GM10248 (cell line): ENCODE measurements at regions not wholly inside any gene's neighbourhood (a gene's known extent, or its start where the extent isn't known, plus 50 kb on each side); places are given as distances from the start of the nearest gene placed in this dataset.

Experiments
- CTCF ChIA-PET: fragments of 300-600 bp; sonication (Branson Sonifier 250); formaldehyde crosslinking; extraction: SDS; loops from one replicate; lab custom pipeline; 2021; ENCODE audit warnings: antibody characterized with exemption; lab: Yijun Ruan, JAX
- POLR2A ChIA-PET: fragments of 350-650 bp; sonication (Branson Sonifier 250); formaldehyde crosslinking; extraction: SDS; loops from one replicate; lab custom pipeline; 2020; ENCODE audit warnings: antibody characterized with exemption; lab: Yijun Ruan, JAX
- DNase-seq: peaks from one replicate; pipeline ENCODE4 v3.0.0; 2012; ENCODE audit errors: extremely low spot score
- TF ChIP-seq, protein P1 (sequence below): IDR thresholded peaks from 2 replicates; pipeline ENCODE4 v1.5.1; 2012; ENCODE audit warnings: mild to moderate bottlenecking, low read depth; ENCODE audit errors: extremely low read depth, missing control alignments, control extremely low read depth

DNA sequence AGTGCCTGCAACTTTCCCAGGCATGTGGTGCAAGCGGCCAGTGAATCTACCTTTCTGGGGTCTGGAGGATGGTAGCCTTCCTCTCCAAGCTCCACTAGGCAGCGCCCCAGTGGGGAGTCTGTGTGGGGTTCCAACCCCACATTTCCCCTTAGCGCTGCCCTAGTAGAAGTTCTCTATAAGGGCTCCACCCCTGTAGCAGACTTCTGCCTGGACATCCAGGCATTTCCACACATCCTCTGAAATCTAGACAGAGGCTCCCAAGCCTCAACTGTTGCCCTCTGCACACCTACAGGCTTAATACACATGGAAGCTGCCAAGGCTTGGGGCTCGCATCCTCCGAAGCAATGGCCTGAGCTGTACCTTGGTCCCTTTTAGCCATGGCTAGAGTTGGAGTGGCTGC lies 321.6 kb downstream of the TFAP2A start:
- CTCF ChIA-PET, result no interaction called here

DNA sequence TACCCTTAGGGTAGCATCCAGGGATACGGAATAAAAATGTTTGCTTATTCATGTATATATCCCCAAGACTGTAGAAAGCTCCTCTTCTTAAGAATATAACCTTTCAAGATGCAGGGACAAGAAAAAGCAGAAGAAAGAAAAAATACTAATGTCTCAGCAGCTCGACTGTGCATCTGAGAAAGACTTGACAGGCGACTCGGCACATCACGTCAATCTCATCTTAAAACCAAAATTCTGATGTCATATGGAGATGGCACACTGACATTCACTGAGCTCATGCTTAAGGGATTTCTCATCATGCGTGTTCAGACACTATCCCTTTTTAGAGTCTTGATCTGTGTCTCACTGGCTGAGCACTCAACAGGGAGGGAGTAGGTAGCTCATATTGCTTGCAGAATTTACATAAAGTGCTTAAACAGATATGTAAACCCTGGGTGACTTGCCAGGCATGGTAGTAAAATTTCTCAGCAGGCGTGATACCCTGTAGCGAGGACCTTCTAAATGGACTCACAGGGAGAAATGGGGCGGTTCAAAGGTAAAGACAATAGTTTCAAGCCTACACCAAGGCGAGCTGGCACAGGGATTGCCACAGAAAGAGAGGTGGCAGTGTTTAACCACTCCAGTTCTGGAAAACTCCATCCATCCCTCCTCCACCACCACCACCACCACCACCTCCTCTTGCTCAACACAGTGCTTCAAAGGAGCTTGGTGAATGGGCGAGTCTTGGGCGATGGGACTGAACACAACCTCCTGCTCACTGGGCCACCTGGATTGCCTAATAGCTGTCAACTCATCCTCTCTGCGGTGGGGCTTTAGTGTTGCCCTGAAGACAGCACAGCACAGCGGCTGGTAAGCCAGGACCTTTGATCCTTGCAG lies 330.5 kb downstream of the TFAP2A start:
- ChIA-PET POLR2A (no interaction called here), CTCF (interaction anchor here (1.1 kb wide), 1 partner anchor 13 kb away, joined by 3 read pairs; no protein-coding TSS in a partner anchor)
- TF ChIP-seq, protein P1, sequence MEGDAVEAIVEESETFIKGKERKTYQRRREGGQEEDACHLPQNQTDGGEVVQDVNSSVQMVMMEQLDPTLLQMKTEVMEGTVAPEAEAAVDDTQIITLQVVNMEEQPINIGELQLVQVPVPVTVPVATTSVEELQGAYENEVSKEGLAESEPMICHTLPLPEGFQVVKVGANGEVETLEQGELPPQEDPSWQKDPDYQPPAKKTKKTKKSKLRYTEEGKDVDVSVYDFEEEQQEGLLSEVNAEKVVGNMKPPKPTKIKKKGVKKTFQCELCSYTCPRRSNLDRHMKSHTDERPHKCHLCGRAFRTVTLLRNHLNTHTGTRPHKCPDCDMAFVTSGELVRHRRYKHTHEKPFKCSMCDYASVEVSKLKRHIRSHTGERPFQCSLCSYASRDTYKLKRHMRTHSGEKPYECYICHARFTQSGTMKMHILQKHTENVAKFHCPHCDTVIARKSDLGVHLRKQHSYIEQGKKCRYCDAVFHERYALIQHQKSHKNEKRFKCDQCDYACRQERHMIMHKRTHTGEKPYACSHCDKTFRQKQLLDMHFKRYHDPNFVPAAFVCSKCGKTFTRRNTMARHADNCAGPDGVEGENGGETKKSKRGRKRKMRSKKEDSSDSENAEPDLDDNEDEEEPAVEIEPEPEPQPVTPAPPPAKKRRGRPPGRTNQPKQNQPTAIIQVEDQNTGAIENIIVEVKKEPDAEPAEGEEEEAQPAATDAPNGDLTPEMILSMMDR, result no peak
- no peak for DNase-seq

More for the DNA sequence above, 321.6 kb downstream of the TFAP2A start:
- DNase-seq, result no peak
- TF ChIP-seq, protein P1, result no peak
- POLR2A ChIA-PET, result no interaction called here

DNA sequence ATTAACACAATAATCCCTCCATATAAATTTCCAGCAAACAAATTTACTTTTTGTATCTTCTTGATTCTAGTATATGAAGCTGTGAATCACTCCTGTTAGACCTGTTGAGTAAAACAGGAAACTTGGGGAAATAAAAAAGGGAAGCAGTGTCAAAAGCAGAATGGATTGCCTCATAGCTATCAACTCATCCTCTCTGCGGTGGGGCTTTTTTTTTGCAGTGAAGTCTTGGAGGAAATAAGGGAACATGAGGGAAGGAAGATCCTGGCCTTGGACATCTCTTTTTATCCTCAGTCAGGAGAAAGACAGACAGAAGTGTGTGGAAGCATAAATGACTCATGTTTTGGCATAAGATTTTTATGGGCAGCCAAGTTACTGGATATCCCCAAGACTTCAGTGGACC lies 332.5 kb downstream of the TFAP2A start:
- TF ChIP-seq, protein P1, result no peak
- ChIA-PET CTCF (interaction anchor here (1.4 to 1.6 kb wide), 2 partner anchors 36 to 88 kb away, joined by 3 read pairs; no protein-coding TSS in a partner anchor), POLR2A (no interaction called here)
- DNase-seq, result no peak

DNA sequence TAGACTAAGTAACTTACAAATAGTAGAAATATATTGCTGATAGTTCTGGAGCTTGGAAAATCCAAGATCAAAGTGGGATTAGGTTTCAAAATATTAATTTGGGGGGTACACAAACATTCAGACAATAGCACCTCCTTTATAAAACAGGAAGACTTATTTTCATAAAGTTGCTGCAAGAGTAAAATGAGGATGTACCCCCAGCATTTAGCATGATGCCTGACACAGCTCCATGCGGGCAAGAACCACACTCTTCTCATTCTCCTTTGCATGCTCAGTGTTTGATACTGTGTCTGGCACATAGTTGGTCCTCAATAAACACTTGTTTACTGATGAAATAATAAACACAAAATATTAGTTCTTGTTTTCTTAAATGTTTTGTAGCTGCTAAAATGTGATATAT lies 332.9 kb downstream of the TFAP2A start:
- no peak for DNase-seq
- ChIA-PET CTCF (interaction anchor here (1.1 to 1.6 kb wide), 3 partner anchors 8 to 88 kb away, joined by 3 read pairs; no protein-coding TSS in a partner anchor), POLR2A (no interaction called here)
- TF ChIP-seq, protein P1, result no peak

DNA sequence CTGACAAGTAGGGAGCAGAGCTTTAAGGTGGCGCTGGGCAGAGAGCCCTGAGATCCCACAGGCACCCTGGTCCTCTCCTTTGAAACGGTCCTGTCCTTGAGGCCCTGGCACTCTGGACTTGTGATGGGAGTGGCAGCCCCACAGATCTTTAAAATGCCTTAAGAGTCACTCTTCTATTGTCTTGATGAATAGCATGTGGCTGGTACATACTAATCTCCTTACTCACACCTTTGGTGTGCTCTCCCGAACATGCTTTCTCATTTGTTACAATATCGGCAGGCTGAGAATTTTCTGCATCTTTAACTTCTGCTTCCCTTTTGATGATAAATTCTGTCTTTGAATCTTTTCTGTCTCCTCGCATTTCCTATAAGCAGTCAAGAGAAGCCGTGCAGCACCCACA lies 333.8 kb downstream of the TFAP2A start:
- ChIA-PET CTCF (interaction anchor here (1.1 to 1.2 kb wide), 2 partner anchors 9 to 51 kb away, joined by 3 read pairs; no protein-coding TSS in a partner anchor), POLR2A (no interaction called here)
- TF ChIP-seq, protein P1, result no peak
- no peak for DNase-seq

DNA sequence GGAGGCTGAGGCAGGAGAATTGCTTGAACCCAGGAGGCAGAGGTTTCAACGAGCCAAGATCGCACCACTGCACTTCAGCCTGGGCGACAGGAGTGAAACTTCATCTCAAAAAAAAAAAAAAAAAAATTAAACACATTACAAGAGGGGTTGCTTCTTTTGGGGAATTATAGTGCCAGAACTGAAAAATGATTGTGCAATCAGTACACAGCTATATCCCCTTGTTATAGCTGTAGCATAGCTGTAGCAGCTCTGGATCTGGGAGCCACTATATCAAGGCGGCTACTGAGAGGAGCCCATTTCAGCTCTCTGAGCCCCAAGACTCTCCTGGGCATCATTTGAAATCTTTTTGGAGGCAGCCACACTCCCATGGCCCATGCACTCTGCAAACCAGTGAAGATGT lies 334.3 kb downstream of the TFAP2A start:
- ChIA-PET POLR2A (no interaction called here), CTCF (interaction anchor here (1.1 to 1.2 kb wide), 2 partner anchors 9 to 50 kb away, joined by 3 read pairs; no protein-coding TSS in a partner anchor)
- no peak for DNase-seq
- TF ChIP-seq, protein P1, result no peak
